DOHH2 (cell line): ENCODE measurements at regions not wholly inside any gene's neighbourhood (a gene's known extent, or its start where the extent isn't known, plus 50 kb on each side); places are given as distances from the start of the nearest gene placed in this dataset.

Source experiments
- H3F3A ChIP-seq: fragments of 200-600 bp; sonication (generic), shearing (Covaris generic); 2 replicates; pipeline ENCODE4 v1.6.0; 2016; ENCODE audit warnings: antibody characterized with exemption, mild to moderate bottlenecking; ENCODE audit not compliant: control insufficient read depth, insufficient read depth
- H3K27ac ChIP-seq: fragments of 200-600 bp; sonication (generic); 2 replicates; pipeline ENCODE4 v1.5.1; 2014; ENCODE audit warnings: low read depth, mild to moderate bottlenecking, low read length, moderate library complexity
- H3K27me3 ChIP-seq: fragments of 200-600 bp; sonication (generic); 2 replicates; pipeline ENCODE4 v1.6.1; 2014; ENCODE audit warnings: mild to moderate bottlenecking, low read length, mixed read lengths; ENCODE audit not compliant: control insufficient read depth
- H3K36me3 ChIP-seq: fragments of 200-600 bp; sonication (generic); 2 replicates; pipeline ENCODE4 v1.6.1; 2014; ENCODE audit warnings: mild to moderate bottlenecking, low read length, moderate library complexity, mixed read lengths; ENCODE audit not compliant: control insufficient read depth
- H3K4me1 ChIP-seq: fragments of 200-600 bp; sonication (generic); 2 replicates; pipeline ENCODE4 v1.6.1; 2014; ENCODE audit warnings: mild to moderate bottlenecking, low read length, mixed read lengths; ENCODE audit not compliant: control insufficient read depth
- H3K4me2 ChIP-seq: fragments of 200-600 bp; sonication (generic); 2 replicates; pipeline ENCODE4 v1.6.0; 2014; ENCODE audit warnings: mild to moderate bottlenecking, low read length, moderate library complexity
- H3K4me3 ChIP-seq: fragments of 200-600 bp; sonication (generic); 2 replicates; pipeline ENCODE4 v1.5.1; 2014; ENCODE audit warnings: mild to moderate bottlenecking, low read length, mixed read lengths
- H3K79me2 ChIP-seq: fragments of 200-600 bp; sonication (generic); 2 replicates; pipeline ENCODE4 v1.6.1; 2014; ENCODE audit warnings: mild to moderate bottlenecking, low read length, mixed read lengths; ENCODE audit not compliant: control insufficient read depth
- H3K9me2 ChIP-seq: fragments of 200-600 bp; sonication (generic); replicated peaks from 2 replicates; pipeline ENCODE4 v1.6.1; 2014; ENCODE audit warnings: mild to moderate bottlenecking, low read length, mixed read lengths; ENCODE audit not compliant: control insufficient read depth
- H3K9me3 ChIP-seq: fragments of 200-600 bp; sonication (generic); 2 replicates; pipeline ENCODE4 v1.6.1; 2014; ENCODE audit warnings: antibody characterized with exemption, low read length, mixed read lengths; ENCODE audit not compliant: control insufficient read depth, insufficient read depth
- H4K20me1 ChIP-seq: fragments of 200-600 bp; sonication (generic); 2 replicates; pipeline ENCODE4 v1.6.0; 2014; ENCODE audit warnings: low read depth, mild to moderate bottlenecking, antibody characterized with exemption, low read length, moderate library complexity; ENCODE audit not compliant: control insufficient read depth, insufficient read depth
- EZH2phosphoT487 ChIP-seq: fragments of 200-600 bp; sonication (generic); IDR thresholded peaks from 2 replicates; pipeline ENCODE4 v1.6.1; 2017; ENCODE audit warnings: borderline replicate concordance, mild to moderate bottlenecking, antibody characterized with exemption, low read length, moderate library complexity, mixed read lengths
- TF ChIP-seq, protein P1 (sequence below): fragments of 200-600 bp; sonication (generic); IDR thresholded peaks from one replicate; pipeline ENCODE4 v1.5.1; 2014; ENCODE audit warnings: antibody characterized with exemption, mild to moderate bottlenecking, low read depth, low read length; ENCODE audit not compliant: poor library complexity, severe bottlenecking

- Histone ChIP-seq H3K79me2 (no peaks in the 10 kb centered on the region), H3F3A (no peaks in the 10 kb centered on the region), H3K4me3 (no peak overlapping the region), H3K9me3 (no peaks in the 10 kb centered on the region), H4K20me1 (no peaks in the 10 kb centered on the region), H3K9me2 (no peaks in the 10 kb centered on the region), H3K27me3 (no peaks in the 10 kb centered on the region), H3K27ac (no peak overlapping the region), H3K4me1 (peaks cover 3% of the 10 kb centered on the region; the same call in 1 of the 2 replicates), H3K36me3 (no peaks in the 10 kb centered on the region), H3K4me2 (no peak overlapping the region)
- TF ChIP-seq, protein P1, sequence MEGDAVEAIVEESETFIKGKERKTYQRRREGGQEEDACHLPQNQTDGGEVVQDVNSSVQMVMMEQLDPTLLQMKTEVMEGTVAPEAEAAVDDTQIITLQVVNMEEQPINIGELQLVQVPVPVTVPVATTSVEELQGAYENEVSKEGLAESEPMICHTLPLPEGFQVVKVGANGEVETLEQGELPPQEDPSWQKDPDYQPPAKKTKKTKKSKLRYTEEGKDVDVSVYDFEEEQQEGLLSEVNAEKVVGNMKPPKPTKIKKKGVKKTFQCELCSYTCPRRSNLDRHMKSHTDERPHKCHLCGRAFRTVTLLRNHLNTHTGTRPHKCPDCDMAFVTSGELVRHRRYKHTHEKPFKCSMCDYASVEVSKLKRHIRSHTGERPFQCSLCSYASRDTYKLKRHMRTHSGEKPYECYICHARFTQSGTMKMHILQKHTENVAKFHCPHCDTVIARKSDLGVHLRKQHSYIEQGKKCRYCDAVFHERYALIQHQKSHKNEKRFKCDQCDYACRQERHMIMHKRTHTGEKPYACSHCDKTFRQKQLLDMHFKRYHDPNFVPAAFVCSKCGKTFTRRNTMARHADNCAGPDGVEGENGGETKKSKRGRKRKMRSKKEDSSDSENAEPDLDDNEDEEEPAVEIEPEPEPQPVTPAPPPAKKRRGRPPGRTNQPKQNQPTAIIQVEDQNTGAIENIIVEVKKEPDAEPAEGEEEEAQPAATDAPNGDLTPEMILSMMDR, result no peak
- no peak for TF ChIP-seq EZH2phosphoT487
These were observed 326.3 kb downstream of the KCNRG start for GRCh38 chr13:50341526-50341925.

DNA sequence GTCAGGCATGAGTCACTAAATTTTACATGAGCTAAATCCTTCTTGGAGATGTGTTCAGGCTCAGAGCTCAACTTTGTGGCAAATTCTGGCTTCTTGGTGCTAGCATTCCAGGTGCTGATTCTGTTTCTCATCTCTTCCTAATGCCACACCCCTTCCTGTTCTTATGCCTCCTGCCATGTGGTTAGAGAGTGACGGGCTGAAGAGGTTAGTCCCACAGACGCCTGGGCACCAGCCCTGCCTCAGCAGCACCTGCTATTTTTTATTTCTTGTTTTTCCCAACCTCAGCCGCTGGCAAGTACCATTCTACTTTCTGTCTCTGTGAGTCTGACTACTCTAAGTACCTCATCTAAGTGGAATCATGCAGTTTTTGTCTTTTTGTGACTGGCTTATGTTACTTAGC lies 329.5 kb downstream of the KCNRG start:
- Histone ChIP-seq H3K27ac (no peak overlapping the region), H3K27me3 (no peaks in the 10 kb centered on the region), H3K4me1 (peaks cover 3% of the 10 kb centered on the region; the same call in 1 of the 2 replicates), H3K4me2 (no peak overlapping the region), H3K79me2 (no peaks in the 10 kb centered on the region), H3K9me3 (no peaks in the 10 kb centered on the region; the same call in 1 of the 2 replicates), H3K9me2 (no peaks in the 10 kb centered on the region), H3K36me3 (no peaks in the 10 kb centered on the region), H4K20me1 (no peaks in the 10 kb centered on the region), H3F3A (no peaks in the 10 kb centered on the region), H3K4me3 (no peak overlapping the region)
- TF ChIP-seq, protein P1, result no peak
- TF ChIP-seq EZH2phosphoT487, result no peak

GRCh38 chr13:50345804-50346203 lies 330.6 kb downstream of the KCNRG start:
- Histone ChIP-seq H4K20me1 (no peaks in the 10 kb centered on the region), H3K36me3 (no peaks in the 10 kb centered on the region), H3K27ac (no peak overlapping the region), H3K79me2 (no peaks in the 10 kb centered on the region), H3K4me1 (peaks cover 3% of the 10 kb centered on the region; the same call in 1 of the 2 replicates), H3K27me3 (no peaks in the 10 kb centered on the region), H3F3A (no peaks in the 10 kb centered on the region), H3K4me2 (no peak overlapping the region), H3K4me3 (no peak overlapping the region), H3K9me3 (no peaks in the 10 kb centered on the region; the same call in 1 of the 2 replicates), H3K9me2 (no peaks in the 10 kb centered on the region)
- TF ChIP-seq, protein P1, result no peak
- no peak for TF ChIP-seq EZH2phosphoT487

DNA sequence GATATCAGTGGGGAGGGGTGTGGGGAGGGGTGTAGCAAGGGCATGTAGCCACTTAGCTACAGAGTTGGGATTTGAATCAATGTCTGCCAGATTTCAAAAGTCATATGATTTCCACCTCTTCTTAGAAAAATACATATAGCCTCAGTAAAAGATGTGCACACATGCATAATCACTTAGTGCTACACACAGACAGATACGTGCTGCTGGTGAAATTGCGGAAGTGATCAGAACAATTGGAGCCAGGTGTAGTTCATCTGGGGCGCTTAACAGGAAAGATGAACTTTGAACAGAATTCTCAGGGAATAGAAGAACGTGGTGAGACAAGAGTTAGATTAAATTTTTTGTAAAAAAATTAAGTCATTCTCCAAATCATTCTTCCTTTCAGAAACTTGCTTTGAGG lies 333.1 kb downstream of the KCNRG start:
- Histone ChIP-seq H3K9me3 (no peaks in the 10 kb centered on the region; the same call in 1 of the 2 replicates), H3F3A (no peaks in the 10 kb centered on the region), H3K79me2 (no peaks in the 10 kb centered on the region), H3K4me1 (no peaks in the 10 kb centered on the region), H3K9me2 (no peaks in the 10 kb centered on the region), H4K20me1 (no peaks in the 10 kb centered on the region), H3K4me2 (no peak overlapping the region), H3K27ac (no peak overlapping the region), H3K36me3 (no peaks in the 10 kb centered on the region), H3K4me3 (no peak overlapping the region), H3K27me3 (no peaks in the 10 kb centered on the region)
- TF ChIP-seq EZH2phosphoT487, result no peak
- TF ChIP-seq, protein P1, result no peak
